ENCODE measurements at regions not wholly inside any gene's neighbourhood (a gene's known extent, or its start where the extent isn't known, plus 50 kb on each side); places are given as distances from the start of the nearest gene placed in this dataset.

- no peak for TF ChIP-seq CTCF (IDR thresholded peaks at IDR 0.05)
- no peak for TF ChIP-seq POLR2A (IDR thresholded peaks at IDR 0.05)
These were observed 57.4 kb upstream of the WDR26 start for GRCh38 chr1:224492015-224492414.
